Breast epithelium (tissue), 4 donors: ENCODE measurements at regions not wholly inside any gene's neighbourhood (a gene's known extent, or its start where the extent isn't known, plus 50 kb on each side); places are given as distances from the start of the nearest gene placed in this dataset.

Experiments used
- DNase-seq, 2 donors: peaks; one replicate each; pipeline ENCODE4 v3.0.0-alpha.2; 2019; ENCODE audit warnings: low spot score in 2 of 2
- H3K27ac ChIP-seq, 2 donors: fragments of 200-600 bp; sonication (generic) in 1 of 2; one replicate each; pipeline ENCODE4 v1.5.1; 2016 to 2019; ENCODE audit warnings: mild to moderate bottlenecking in 1 of 2
- H3K27me3 ChIP-seq, 2 donors: fragments of 200-600 bp; sonication (generic) in 1 of 2; one replicate each; pipeline versions ENCODE4 v1.5.1 to v1.6.0; 2017 to 2019; ENCODE audit warnings: control low read depth in 1 of 2, mild to moderate bottlenecking in 1 of 2
- H3K36me3 ChIP-seq: fragments of 200-600 bp; one replicate; pipeline ENCODE4 v1.5.1; 2019
- H3K4me1 ChIP-seq, 2 donors: fragments of 200-600 bp; sonication (generic); one replicate each; pipeline ENCODE4 v1.5.1; 2016 to 2019; ENCODE audit warnings: control low read depth in 1 of 2
- H3K4me3 ChIP-seq, 3 donors: fragments of 200-600 bp; sonication (generic); 1 replicate in 2 of 3; 2 replicates in 1 of 3; pipeline ENCODE4 v1.5.1; 2016 to 2019; ENCODE audit warnings: mild to moderate bottlenecking in 3 of 3, moderate library complexity in 2 of 3
- H3K9me3 ChIP-seq, 2 donors: fragments of 200-600 bp; sonication (generic) in 1 of 2; one replicate each; pipeline ENCODE4 v1.5.1; 2016 to 2019; ENCODE audit warnings: control low read depth in 1 of 2
- POLR2A ChIP-seq: fragments of 450-650 bp; IDR thresholded peaks from one replicate; pipeline ENCODE4 v1.6.1; 2016; ENCODE audit warnings: antibody characterized with exemption, mild to moderate bottlenecking, moderate library complexity
- POLR2AphosphoS5 ChIP-seq, 3 donors: sonication (generic); formaldehyde crosslinking; IDR thresholded peaks; one replicate each; pipeline ENCODE4 v1.6.1; 2017; ENCODE audit warnings: antibody characterized with exemption in 3 of 3
- intact Hi-C: fragments of 100-400 bp; cut with DNase I; formaldehyde crosslinking; loops from one replicate; pipeline ENCODE4 v1.15.1; 2023; ENCODE audit warnings: low total_unique reads
- TF ChIP-seq, protein P1 (sequence below), 3 donors: fragments of 450-650 bp; IDR thresholded peaks; one replicate each; pipeline ENCODE4 v1.5.1; 2016 to 2017; ENCODE audit warnings: antibody characterized with exemption in 3 of 3, mild to moderate bottlenecking in 3 of 3, moderate library complexity in 3 of 3

DNA sequence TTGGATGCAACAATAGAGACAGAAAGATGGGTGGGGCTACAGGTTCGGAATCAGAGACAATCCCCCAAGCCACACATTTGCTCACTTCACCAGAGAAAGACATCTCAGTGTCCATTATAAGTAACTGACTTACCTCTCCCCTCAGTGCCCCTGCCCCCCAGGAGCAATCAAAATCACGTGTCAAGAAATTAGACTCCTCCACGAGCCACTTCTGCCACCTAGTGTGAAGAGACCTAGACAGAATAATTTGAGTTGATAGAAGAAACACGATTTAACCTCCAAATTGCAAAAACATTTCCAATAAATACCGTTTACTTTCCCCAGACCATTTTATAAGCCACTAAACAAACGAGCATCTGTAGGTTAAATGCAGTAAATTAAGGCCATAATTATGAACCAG, 123.2 kb downstream of the SLC30A10 start:
- H3K27me3 ChIP-seq: no peaks in the 10 kb centered on the region
- no peaks in the 10 kb centered on the region for H3K9me3 ChIP-seq
- H3K4me1 ChIP-seq: no peaks in the 10 kb centered on the region
- H3K36me3 ChIP-seq: no peaks in the 10 kb centered on the region
- H3K4me3 ChIP-seq: no peak overlapping the region
- DNase-seq: no peak
- no peak overlapping the region for H3K27ac ChIP-seq
- TF ChIP-seq, protein P1, sequence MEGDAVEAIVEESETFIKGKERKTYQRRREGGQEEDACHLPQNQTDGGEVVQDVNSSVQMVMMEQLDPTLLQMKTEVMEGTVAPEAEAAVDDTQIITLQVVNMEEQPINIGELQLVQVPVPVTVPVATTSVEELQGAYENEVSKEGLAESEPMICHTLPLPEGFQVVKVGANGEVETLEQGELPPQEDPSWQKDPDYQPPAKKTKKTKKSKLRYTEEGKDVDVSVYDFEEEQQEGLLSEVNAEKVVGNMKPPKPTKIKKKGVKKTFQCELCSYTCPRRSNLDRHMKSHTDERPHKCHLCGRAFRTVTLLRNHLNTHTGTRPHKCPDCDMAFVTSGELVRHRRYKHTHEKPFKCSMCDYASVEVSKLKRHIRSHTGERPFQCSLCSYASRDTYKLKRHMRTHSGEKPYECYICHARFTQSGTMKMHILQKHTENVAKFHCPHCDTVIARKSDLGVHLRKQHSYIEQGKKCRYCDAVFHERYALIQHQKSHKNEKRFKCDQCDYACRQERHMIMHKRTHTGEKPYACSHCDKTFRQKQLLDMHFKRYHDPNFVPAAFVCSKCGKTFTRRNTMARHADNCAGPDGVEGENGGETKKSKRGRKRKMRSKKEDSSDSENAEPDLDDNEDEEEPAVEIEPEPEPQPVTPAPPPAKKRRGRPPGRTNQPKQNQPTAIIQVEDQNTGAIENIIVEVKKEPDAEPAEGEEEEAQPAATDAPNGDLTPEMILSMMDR (IDR thresholded peaks at IDR 0.05): no peak
- TF ChIP-seq POLR2AphosphoS5 (IDR thresholded peaks at IDR 0.05): no peak
- no peak for TF ChIP-seq POLR2A
- intact Hi-C loops: no loop called here

DNA sequence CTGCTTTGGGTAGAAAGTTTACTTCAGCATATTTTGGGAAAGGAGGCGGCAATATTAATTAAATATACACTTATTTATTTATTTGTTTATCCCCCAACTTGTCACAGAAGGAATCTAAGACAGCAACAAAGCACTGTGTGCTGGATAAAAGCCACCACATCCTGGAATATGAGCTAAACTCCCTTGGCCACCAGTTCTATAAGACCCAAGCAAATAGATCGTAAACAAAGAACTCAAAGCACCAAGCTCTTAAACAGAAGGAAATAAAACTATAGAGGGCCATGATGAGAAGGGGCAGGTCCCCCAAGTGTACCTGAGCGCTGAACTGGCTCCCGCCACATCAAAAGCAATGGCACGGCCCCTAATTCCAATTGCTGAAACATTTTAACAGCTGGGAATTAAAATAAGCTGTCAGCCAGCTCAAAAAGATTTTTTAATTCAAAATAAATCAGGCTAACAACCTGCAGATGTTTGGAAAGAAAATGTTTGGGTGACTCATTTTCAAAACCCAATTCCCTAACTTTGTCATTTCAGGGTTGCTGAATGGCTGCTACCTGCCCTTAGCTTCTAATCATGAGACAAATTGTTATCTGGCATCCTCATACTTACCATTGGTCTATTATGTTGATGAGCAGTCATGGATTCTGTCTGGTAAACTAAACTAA, 127.1 kb downstream of the SLC30A10 start:
- intact Hi-C loops: no loop called here
- Histone ChIP-seq H3K4me1 (no peaks in the 10 kb centered on the region), H3K27me3 (no peaks in the 10 kb centered on the region), H3K4me3 (no peak overlapping the region), H3K27ac (no peak overlapping the region), H3K36me3 (no peaks in the 10 kb centered on the region), H3K9me3 (no peaks in the 10 kb centered on the region)
- TF ChIP-seq POLR2A (no peak), POLR2AphosphoS5 (IDR thresholded peaks at IDR 0.05) (no peak)
- TF ChIP-seq, protein P1 (IDR thresholded peaks at IDR 0.05): no peak
- no peak for DNase-seq

DNA sequence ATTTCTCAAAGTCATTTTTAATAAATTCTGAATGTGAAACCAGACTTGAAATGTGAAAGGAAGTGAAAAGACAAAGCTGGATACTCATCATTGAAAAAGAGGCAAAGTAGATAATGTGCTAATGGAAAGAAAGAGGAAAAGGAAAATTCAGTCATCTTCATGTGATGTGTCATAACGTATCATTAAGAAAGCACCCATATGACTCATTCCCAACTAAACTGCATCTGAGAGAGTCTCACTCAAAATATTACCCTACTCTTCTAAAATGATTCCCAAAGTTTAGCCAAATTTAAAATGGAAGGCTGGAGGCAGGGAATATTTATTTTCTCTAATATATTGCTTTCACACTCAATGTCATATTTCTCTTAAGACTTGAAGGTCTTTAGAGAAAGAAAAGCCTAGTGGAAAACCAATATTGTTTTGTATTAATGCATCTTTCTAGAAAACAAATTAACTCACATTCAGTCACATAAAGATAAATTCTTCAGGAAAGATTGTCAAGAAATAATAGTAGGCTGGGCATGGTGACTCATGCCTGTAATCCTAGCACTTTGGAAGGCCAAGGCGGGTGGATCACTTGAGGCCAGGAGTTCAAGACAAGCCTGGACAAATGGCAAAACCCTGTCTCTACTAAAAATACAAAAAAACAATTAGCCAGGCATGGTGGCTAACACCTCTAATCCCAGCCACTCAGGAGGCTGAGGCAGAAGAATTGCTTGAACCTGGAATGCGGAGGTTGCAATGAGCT, 129.9 kb downstream of the SLC30A10 start:
- Histone ChIP-seq H3K27ac (no peak overlapping the region), H3K4me3 (no peak overlapping the region), H3K9me3 (no peaks in the 10 kb centered on the region), H3K36me3 (no peaks in the 10 kb centered on the region), H3K4me1 (no peaks in the 10 kb centered on the region), H3K27me3 (no peaks in the 10 kb centered on the region)
- DNase-seq: no peak
- intact Hi-C loops: no loop called here
- no peak for TF ChIP-seq POLR2AphosphoS5 (IDR thresholded peaks at IDR 0.05)
- TF ChIP-seq, protein P1 (IDR thresholded peaks at IDR 0.05): no peak
- no peak for TF ChIP-seq POLR2A

DNA sequence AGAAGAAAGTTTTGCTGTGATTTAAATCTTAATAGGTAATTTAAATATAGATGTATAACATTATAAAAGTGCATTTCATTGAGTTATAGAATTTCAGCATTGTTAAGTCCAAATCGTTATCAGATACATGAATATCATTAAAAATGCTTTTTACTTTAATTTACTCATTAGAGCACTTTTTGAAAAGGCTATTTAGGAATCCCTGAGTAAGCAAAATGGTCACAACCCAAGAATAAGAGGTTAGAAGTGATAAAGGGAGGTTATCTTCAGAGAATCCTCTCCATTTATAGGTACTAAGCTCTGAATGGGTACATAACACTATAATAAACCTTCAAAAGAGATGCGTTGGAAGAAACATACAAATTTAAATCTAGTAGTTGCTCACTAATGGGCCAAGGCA, 130.7 kb downstream of the SLC30A10 start:
- no peaks in the 10 kb centered on the region for H3K27me3 ChIP-seq
- H3K4me1 ChIP-seq: no peaks in the 10 kb centered on the region
- no peaks in the 10 kb centered on the region for H3K36me3 ChIP-seq
- TF ChIP-seq, protein P1 (IDR thresholded peaks at IDR 0.05): no peak
- TF ChIP-seq POLR2AphosphoS5 (IDR thresholded peaks at IDR 0.05) (no peak), POLR2A (no peak)
- no peak for DNase-seq
- H3K27ac ChIP-seq: no peak overlapping the region
- H3K9me3 ChIP-seq: no peaks in the 10 kb centered on the region
- intact Hi-C loops: no loop called here
- H3K4me3 ChIP-seq: no peak overlapping the region

DNA sequence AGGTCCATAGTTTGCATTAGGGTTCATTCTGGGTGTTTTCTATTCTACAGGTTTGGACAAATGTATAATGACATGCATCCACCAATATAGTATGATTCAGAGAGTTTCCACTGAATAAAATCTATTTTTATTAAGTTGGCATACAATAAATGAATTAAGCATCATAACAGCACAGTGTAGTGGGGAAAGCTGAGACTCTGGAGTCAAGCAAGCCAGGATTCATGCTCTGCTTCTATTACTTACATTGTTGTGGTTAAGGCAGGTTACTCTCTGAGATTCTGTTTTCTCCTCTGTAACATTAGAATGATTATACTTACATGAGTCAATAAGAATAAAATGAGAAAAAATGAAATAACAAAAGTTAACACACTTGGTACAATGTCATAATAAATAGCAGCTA, 131.3 kb downstream of the SLC30A10 start:
- no peak overlapping the region for H3K27ac ChIP-seq
- no peaks in the 10 kb centered on the region for H3K36me3 ChIP-seq
- no peaks in the 10 kb centered on the region for H3K9me3 ChIP-seq
- H3K4me3 ChIP-seq: no peak overlapping the region
- no peaks in the 10 kb centered on the region for H3K27me3 ChIP-seq
- no peak for TF ChIP-seq POLR2A
- no peak for TF ChIP-seq POLR2AphosphoS5 (IDR thresholded peaks at IDR 0.05)
- TF ChIP-seq, protein P1 (IDR thresholded peaks at IDR 0.05): no peak
- H3K4me1 ChIP-seq: no peaks in the 10 kb centered on the region
- intact Hi-C loops: no loop called here
- no peak for DNase-seq
